ENCODE measurements at regions not wholly inside any gene's neighbourhood (a gene's known extent, or its start where the extent isn't known, plus 50 kb on each side); places are given as distances from the start of the nearest gene placed in this dataset.

- H3K4me3 ChIP-seq = no peak overlapping the region
- DNase-seq (ENCODE audit: low read depth in 1 of 2, low spot score in 2 of 2) = no peak
- H3K9me3 ChIP-seq (replicated peaks) = no peaks in the 10 kb centered on the region
- no peaks in the 10 kb centered on the region for H3K36me3 ChIP-seq
- H3K27me3 ChIP-seq (replicated peaks) = no peaks in the 10 kb centered on the region
- H3K4me1 ChIP-seq (replicated peaks) = no peaks in the 10 kb centered on the region
- H3K27ac ChIP-seq = no peak overlapping the region
Measured at GRCh38 chrX:6681521-6682145, 146.7 kb upstream of the VCX3A start.

GRCh38 chrX:6679988-6680387 lies 145.1 kb upstream of the VCX3A start:
- H3K27me3 ChIP-seq (replicated peaks) = no peaks in the 10 kb centered on the region
- no peaks in the 10 kb centered on the region for H3K9me3 ChIP-seq (replicated peaks)
- H3K36me3 ChIP-seq = no peaks in the 10 kb centered on the region
- no peak overlapping the region for H3K4me3 ChIP-seq
- no peak for DNase-seq (ENCODE audit: low read depth in 1 of 2, low spot score in 2 of 2)
- no peaks in the 10 kb centered on the region for H3K4me1 ChIP-seq (replicated peaks)
- no peak overlapping the region for H3K27ac ChIP-seq

- DNase-seq (ENCODE audit: low read depth in 1 of 2, low spot score in 2 of 2) = no peak
- no peaks in the 10 kb centered on the region for H3K4me1 ChIP-seq (replicated peaks)
- H3K9me3 ChIP-seq (replicated peaks) = no peaks in the 10 kb centered on the region
- no peaks in the 10 kb centered on the region for H3K36me3 ChIP-seq
- no peak overlapping the region for H3K27ac ChIP-seq
- H3K27me3 ChIP-seq (replicated peaks) = no peaks in the 10 kb centered on the region
- H3K4me3 ChIP-seq = no peak overlapping the region
Measured at GRCh38 chrX:6679550-6679949, 144.6 kb upstream of the VCX3A start.

- no peaks in the 10 kb centered on the region for H3K27me3 ChIP-seq (replicated peaks)
- H3K4me1 ChIP-seq (replicated peaks) = no peaks in the 10 kb centered on the region
- no peaks in the 10 kb centered on the region for H3K9me3 ChIP-seq (replicated peaks)
- no peak overlapping the region for H3K4me3 ChIP-seq
- DNase-seq (ENCODE audit: low read depth in 1 of 2, low spot score in 2 of 2) = no peak
- no peaks in the 10 kb centered on the region for H3K36me3 ChIP-seq
- no peak overlapping the region for H3K27ac ChIP-seq
Measured at GRCh38 chrX:6678313-6678712, 143.4 kb upstream of the VCX3A start.

- Histone ChIP-seq H3K9me3 (replicated peaks) (no peaks in the 10 kb centered on the region), H3K27me3 (replicated peaks) (no peaks in the 10 kb centered on the region), H3K4me1 (replicated peaks) (no peaks in the 10 kb centered on the region), H3K27ac (no peak overlapping the region), H3K4me3 (no peak overlapping the region), H3K36me3 (no peaks in the 10 kb centered on the region)
- DNase-seq (ENCODE audit: low read depth in 1 of 2, low spot score in 2 of 2) = no peak
Measured at GRCh38 chrX:6674734-6675133, 139.8 kb upstream of the VCX3A start.

GRCh38 chrX:6667048-6667768 lies 132.3 kb upstream of the VCX3A start:
- Histone ChIP-seq H3K27me3 (replicated peaks) (no peaks in the 10 kb centered on the region), H3K4me3 (no peak overlapping the region), H3K27ac (no peak overlapping the region), H3K4me1 (replicated peaks) (no peaks in the 10 kb centered on the region), H3K36me3 (no peaks in the 10 kb centered on the region), H3K9me3 (replicated peaks) (no peaks in the 10 kb centered on the region)
- no peak for DNase-seq (ENCODE audit: low read depth in 1 of 2, low spot score in 2 of 2)

GRCh38 chrX:6666624-6667023 lies 131.7 kb upstream of the VCX3A start:
- no peaks in the 10 kb centered on the region for H3K36me3 ChIP-seq

GRCh38 chrX:6661736-6662135 lies 126.8 kb upstream of the VCX3A start:
- H3K27ac ChIP-seq = no peak overlapping the region
- no peaks in the 10 kb centered on the region for H3K4me1 ChIP-seq (replicated peaks)
- H3K36me3 ChIP-seq = no peaks in the 10 kb centered on the region
- no peak overlapping the region for H3K4me3 ChIP-seq
- no peaks in the 10 kb centered on the region for H3K27me3 ChIP-seq (replicated peaks)
- no peak for DNase-seq (ENCODE audit: low read depth in 1 of 2, low spot score in 2 of 2)
- H3K9me3 ChIP-seq (replicated peaks) = no peaks in the 10 kb centered on the region

More at GRCh38 chrX:6666624-6667023, 131.7 kb upstream of the VCX3A start:
- no peak overlapping the region for H3K4me3 ChIP-seq
- H3K4me1 ChIP-seq (replicated peaks) = no peaks in the 10 kb centered on the region
- H3K27me3 ChIP-seq (replicated peaks) = no peaks in the 10 kb centered on the region
- no peaks in the 10 kb centered on the region for H3K9me3 ChIP-seq (replicated peaks)
- no peak for DNase-seq (ENCODE audit: low read depth in 1 of 2, low spot score in 2 of 2)
- no peak overlapping the region for H3K27ac ChIP-seq

GRCh38 chrX:6660567-6661264 lies 125.8 kb upstream of the VCX3A start:
- H3K27ac ChIP-seq = no peak overlapping the region
- no peaks in the 10 kb centered on the region for H3K4me1 ChIP-seq (replicated peaks)
- no peaks in the 10 kb centered on the region for H3K27me3 ChIP-seq (replicated peaks)
- H3K4me3 ChIP-seq = no peak overlapping the region
- no peaks in the 10 kb centered on the region for H3K9me3 ChIP-seq (replicated peaks)
- DNase-seq (ENCODE audit: low read depth in 1 of 2, low spot score in 2 of 2) = no peak
- no peaks in the 10 kb centered on the region for H3K36me3 ChIP-seq

GRCh38 chrX:6645216-6645615 lies 110.3 kb upstream of the VCX3A start:
- Histone ChIP-seq H3K9me3 (replicated peaks) (no peaks in the 10 kb centered on the region), H3K4me1 (replicated peaks) (no peaks in the 10 kb centered on the region), H3K27ac (no peak overlapping the region), H3K4me3 (no peak overlapping the region), H3K36me3 (no peaks in the 10 kb centered on the region), H3K27me3 (replicated peaks) (no peaks in the 10 kb centered on the region)
- DNase-seq (ENCODE audit: low read depth in 1 of 2, low spot score in 2 of 2) = no peak

GRCh38 chrX:6644411-6644810 lies 109.5 kb upstream of the VCX3A start:
- Histone ChIP-seq H3K9me3 (replicated peaks) (no peaks in the 10 kb centered on the region), H3K27ac (no peak overlapping the region), H3K4me1 (replicated peaks) (no peaks in the 10 kb centered on the region), H3K4me3 (no peak overlapping the region), H3K27me3 (replicated peaks) (no peaks in the 10 kb centered on the region), H3K36me3 (no peaks in the 10 kb centered on the region)
- DNase-seq (ENCODE audit: low read depth in 1 of 2, low spot score in 2 of 2) = no peak

GRCh38 chrX:6640727-6641126 lies 105.8 kb upstream of the VCX3A start:
- H3K27ac ChIP-seq = no peak overlapping the region
- no peaks in the 10 kb centered on the region for H3K36me3 ChIP-seq
- no peak overlapping the region for H3K4me3 ChIP-seq
- no peak for DNase-seq (ENCODE audit: low read depth in 1 of 2, low spot score in 2 of 2)
- H3K27me3 ChIP-seq (replicated peaks) = no peaks in the 10 kb centered on the region
- H3K4me1 ChIP-seq (replicated peaks) = no peaks in the 10 kb centered on the region
- no peaks in the 10 kb centered on the region for H3K9me3 ChIP-seq (replicated peaks)

GRCh38 chrX:6614506-6614905 lies 79.6 kb upstream of the VCX3A start:
- Histone ChIP-seq H3K4me3 (no peak overlapping the region), H3K9me3 (replicated peaks) (no peaks in the 10 kb centered on the region), H3K27me3 (replicated peaks) (no peaks in the 10 kb centered on the region), H3K4me1 (replicated peaks) (no peaks in the 10 kb centered on the region), H3K27ac (no peak overlapping the region), H3K36me3 (no peaks in the 10 kb centered on the region)
- DNase-seq (ENCODE audit: low read depth in 1 of 2, low spot score in 2 of 2) = no peak

- no peak for DNase-seq (ENCODE audit: low read depth in 1 of 2, low spot score in 2 of 2)
- Histone ChIP-seq H3K9me3 (replicated peaks) (no peaks in the 10 kb centered on the region), H3K27me3 (replicated peaks) (no peaks in the 10 kb centered on the region), H3K36me3 (no peaks in the 10 kb centered on the region), H3K4me1 (replicated peaks) (no peaks in the 10 kb centered on the region), H3K27ac (no peak overlapping the region), H3K4me3 (no peak overlapping the region)
Measured at GRCh38 chrX:6599230-6599860, 64.4 kb upstream of the VCX3A start.

Measured in SJSA1 (cell line).